GM19467 (cell line): ENCODE measurements at regions not wholly inside any gene's neighbourhood (a gene's known extent, or its start where the extent isn't known, plus 50 kb on each side); places are given as distances from the start of the nearest gene placed in this dataset.

Experiments used
- ATAC-seq: cut with Tn5 transposase; IDR thresholded peaks from one replicate; pipeline ENCODE4 v1.9.1; 2021; ENCODE audit warnings: mild to moderate bottlenecking, moderate library complexity; ENCODE audit not compliant: unreplicated experiment

- no peak for ATAC-seq
Observed at GRCh38 chr3:164186095-164186494, 892.2 kb downstream of the SI start.

- no peak for ATAC-seq
Observed at GRCh38 chr3:164179110-164179774, 899.1 kb downstream of the SI start.

- ATAC-seq: no peak
Observed at GRCh38 chr3:164174059-164174458, 904.2 kb downstream of the SI start.

GRCh38 chr3:164155400-164155799 lies 922.9 kb downstream of the SI start:
- no peak for ATAC-seq

GRCh38 chr3:164144824-164145223 lies 933.5 kb downstream of the SI start:
- ATAC-seq: no peak

- no peak for ATAC-seq
Observed at GRCh38 chr3:164132878-164133277, 945.4 kb downstream of the SI start.

- no peak for ATAC-seq
Observed at GRCh38 chr3:164113371-164114332, 964.6 kb downstream of the SI start.

GRCh38 chr3:164096352-164096751 lies 981.9 kb downstream of the SI start:
- ATAC-seq: no peak

GRCh38 chr3:164095949-164096348 lies 982.3 kb downstream of the SI start:
- ATAC-seq: no peak

- no peak for ATAC-seq
Observed at GRCh38 chr3:164095279-164095678, 983.0 kb downstream of the SI start.

- ATAC-seq: no peak
Observed at GRCh38 chr3:164094546-164094945, 983.8 kb downstream of the SI start.

- ATAC-seq: no peak
Observed at GRCh38 chr3:164080208-164080607, 998.1 kb downstream of the SI start.

- no peak for ATAC-seq
Observed at GRCh38 chr3:164064298-164064697, 1014.0 kb downstream of the SI start.

- no peak for ATAC-seq
Observed at GRCh38 chr3:164060923-164061322, 1017.4 kb downstream of the SI start.

GRCh38 chr3:164049847-164050246 lies 1028.4 kb downstream of the SI start:
- ATAC-seq: no peak

- ATAC-seq: no peak
Observed at GRCh38 chr3:164048451-164048850, 1029.8 kb downstream of the SI start.

- ATAC-seq: no peak
Observed at GRCh38 chr3:164040991-164041390, 1037.3 kb downstream of the SI start.

- ATAC-seq: no peak
Observed at GRCh38 chr3:164030194-164030593, 1048.1 kb downstream of the SI start.

GRCh38 chr3:164024786-164025185 lies 1053.5 kb downstream of the SI start:
- ATAC-seq: no peak

- no peak for ATAC-seq
Observed at GRCh38 chr3:164023480-164023879, 1054.8 kb downstream of the SI start.

- no peak for ATAC-seq
Observed at GRCh38 chr3:164018500-164018899, 1059.8 kb downstream of the SI start.

GRCh38 chr3:164007765-164008164 lies 1070.5 kb downstream of the SI start:
- no peak for ATAC-seq
